Esophagus (tissue), 2 donors: ENCODE measurements at regions not wholly inside any gene's neighbourhood (a gene's known extent, or its start where the extent isn't known, plus 50 kb on each side); places are given as distances from the start of the nearest gene placed in this dataset.

Source experiments
- H3K27ac ChIP-seq, 2 donors: one replicate each; pipeline ENCODE4 v1.5.1; 2013; ENCODE audit warnings: low read depth in 2 of 2, mild to moderate bottlenecking in 2 of 2, inconsistent platforms in 1 of 2, low read length in 1 of 2, moderate library complexity in 1 of 2
- H3K27me3 ChIP-seq, 2 donors: one replicate each; pipeline ENCODE4 v1.6.1; 2013; ENCODE audit warnings: low read length in 2 of 2, control low read depth in 1 of 2, mild to moderate bottlenecking in 1 of 2; ENCODE audit not compliant: insufficient read depth in 2 of 2, control insufficient read depth in 1 of 2
- H3K36me3 ChIP-seq, 2 donors: one replicate each; pipeline ENCODE4 v1.6.1; 2013; ENCODE audit warnings: low read length in 1 of 2; ENCODE audit not compliant: control insufficient read depth in 2 of 2, insufficient read depth in 2 of 2
- H3K4me1 ChIP-seq, 2 donors: one replicate each; pipeline ENCODE4 v1.6.1; 2013; ENCODE audit warnings: low read length in 1 of 2; ENCODE audit not compliant: control insufficient read depth in 2 of 2, insufficient read depth in 2 of 2
- H3K4me3 ChIP-seq, 2 donors: one replicate each; pipeline ENCODE4 v1.5.1; 2013; ENCODE audit warnings: low read length in 2 of 2, mild to moderate bottlenecking in 2 of 2, low read depth in 1 of 2, moderate library complexity in 1 of 2
- H3K9me3 ChIP-seq, 2 donors: one replicate each; pipeline ENCODE4 v1.6.1; 2013; ENCODE audit warnings: mild to moderate bottlenecking in 2 of 2, low read depth in 1 of 2, low read length in 1 of 2, moderate library complexity in 1 of 2; ENCODE audit not compliant: control insufficient read depth in 2 of 2, insufficient read depth in 1 of 2
- WGBS, 2 donors: extraction: QIAGEN DNeasy Blood & Tissue Kit; methylation state at CpG; one replicate each; pipeline ENCODE4 v1.1.7; 2013; 5-methylcytosine and 5-hydroxymethylcytosine counted together
- donor health status: healthy with polysubstance abuse.
- donor health status: Bipolar disorder and iron deficiency.

- H3K27ac ChIP-seq: no peak overlapping the region
- no peaks in the 10 kb centered on the region for H3K4me1 ChIP-seq
- H3K4me3 ChIP-seq: no peak overlapping the region
- H3K36me3 ChIP-seq: no peaks in the 10 kb centered on the region
- WGBS, 2 donors: 70 to 80% methylated on average over 1 of the region's 1 CpG
- H3K9me3 ChIP-seq: no peaks in the 10 kb centered on the region
- H3K27me3 ChIP-seq: no peaks in the 10 kb centered on the region
These were observed 1188.9 kb upstream of the C9orf72 start for GRCh38 chr9:28762167-28762566.

- no peaks in the 10 kb centered on the region for H3K4me1 ChIP-seq
- H3K27me3 ChIP-seq: no peaks in the 10 kb centered on the region
- no peak overlapping the region for H3K4me3 ChIP-seq
- no peaks in the 10 kb centered on the region for H3K36me3 ChIP-seq
- H3K27ac ChIP-seq: no peak overlapping the region
- 74 to 80% methylated on average over 1 of the region's 1 CpG for WGBS, 2 donors
- H3K9me3 ChIP-seq: no peaks in the 10 kb centered on the region
These were observed 1191.3 kb upstream of the C9orf72 start for GRCh38 chr9:28764532-28764931.

GRCh38 chr9:28770226-28770625, 1196.9 kb upstream of the C9orf72 start:
- Histone ChIP-seq H3K9me3 (no peaks in the 10 kb centered on the region), H3K27me3 (no peaks in the 10 kb centered on the region), H3K36me3 (no peaks in the 10 kb centered on the region), H3K4me3 (no peak overlapping the region), H3K27ac (no peak overlapping the region), H3K4me1 (no peaks in the 10 kb centered on the region)
- WGBS, 2 donors: 85 to 89% methylated on average over 4 of the region's 4 CpGs

GRCh38 chr9:28770827-28771226, 1197.5 kb upstream of the C9orf72 start:
- Histone ChIP-seq H3K4me3 (no peak overlapping the region), H3K36me3 (no peaks in the 10 kb centered on the region)
- WGBS, 2 donors: 66 to 77% methylated on average over 2 of the region's 2 CpGs

GRCh38 chr9:28774433-28775235, 1201.4 kb upstream of the C9orf72 start:
- WGBS, 2 donors: 31 to 39% methylated on average over 8 of the region's 8 CpGs

More at GRCh38 chr9:28770827-28771226, 1197.5 kb upstream of the C9orf72 start:
- Histone ChIP-seq H3K27ac (no peak overlapping the region), H3K9me3 (no peaks in the 10 kb centered on the region), H3K4me1 (no peaks in the 10 kb centered on the region), H3K27me3 (no peaks in the 10 kb centered on the region)

GRCh38 chr9:28779243-28779642, 1206.0 kb upstream of the C9orf72 start:
- Histone ChIP-seq H3K27me3 (no peaks in the 10 kb centered on the region), H3K9me3 (peaks cover 0 to 2% of the 10 kb centered on the region in 2 donors), H3K4me1 (no peaks in the 10 kb centered on the region), H3K36me3 (no peaks in the 10 kb centered on the region), H3K27ac (no peak overlapping the region), H3K4me3 (no peak overlapping the region)

More at GRCh38 chr9:28774433-28775235, 1201.4 kb upstream of the C9orf72 start:
- Histone ChIP-seq H3K27ac (no peak overlapping the region), H3K9me3 (no peaks in the 10 kb centered on the region), H3K4me1 (no peaks in the 10 kb centered on the region), H3K36me3 (no peaks in the 10 kb centered on the region), H3K4me3 (no peak overlapping the region), H3K27me3 (no peaks in the 10 kb centered on the region)

- Histone ChIP-seq H3K27me3 (no peaks in the 10 kb centered on the region), H3K27ac (no peak overlapping the region), H3K4me1 (no peaks in the 10 kb centered on the region), H3K9me3 (peaks cover 0 to 2% of the 10 kb centered on the region in 2 donors), H3K36me3 (no peaks in the 10 kb centered on the region), H3K4me3 (no peak overlapping the region)
These were observed 1208.2 kb upstream of the C9orf72 start for GRCh38 chr9:28781481-28781880.

- H3K27me3 ChIP-seq: no peaks in the 10 kb centered on the region
- H3K36me3 ChIP-seq: no peaks in the 10 kb centered on the region
- H3K4me3 ChIP-seq: no peak overlapping the region
- H3K27ac ChIP-seq: no peak overlapping the region
- peaks cover 0 to 2% of the 10 kb centered on the region in 2 donors for H3K9me3 ChIP-seq
- 71 to 91% methylated on average over 1 of the region's 1 CpG for WGBS, 2 donors
- H3K4me1 ChIP-seq: no peaks in the 10 kb centered on the region
These were observed 1209.3 kb upstream of the C9orf72 start for GRCh38 chr9:28782630-28783029.

- no peaks in the 10 kb centered on the region for H3K27me3 ChIP-seq
- H3K4me3 ChIP-seq: no peak overlapping the region
- no peaks in the 10 kb centered on the region for H3K36me3 ChIP-seq
- H3K9me3 ChIP-seq: no peaks in the 10 kb centered on the region
- no peaks in the 10 kb centered on the region for H3K4me1 ChIP-seq
- no peak overlapping the region for H3K27ac ChIP-seq
These were observed 1219.4 kb upstream of the C9orf72 start for GRCh38 chr9:28792716-28793115.

GRCh38 chr9:28799876-28800275, 1226.6 kb upstream of the C9orf72 start:
- no peaks in the 10 kb centered on the region for H3K27me3 ChIP-seq
- WGBS, 2 donors: 58 to 62% methylated on average over 3 of the region's 3 CpGs
- H3K4me3 ChIP-seq: no peak overlapping the region
- no peaks in the 10 kb centered on the region for H3K9me3 ChIP-seq
- no peaks in the 10 kb centered on the region for H3K36me3 ChIP-seq
- H3K27ac ChIP-seq: no peak overlapping the region
- H3K4me1 ChIP-seq: no peaks in the 10 kb centered on the region
